ENCODE measurements at regions not wholly inside any gene's neighbourhood (a gene's known extent, or its start where the extent isn't known, plus 50 kb on each side); places are given as distances from the start of the nearest gene placed in this dataset.
"Not testable (repeated sequence)": the region's sequence is repeated elsewhere in the genome, so short reads cannot be mapped to it uniquely, and the experiment has no call there.

DNA sequence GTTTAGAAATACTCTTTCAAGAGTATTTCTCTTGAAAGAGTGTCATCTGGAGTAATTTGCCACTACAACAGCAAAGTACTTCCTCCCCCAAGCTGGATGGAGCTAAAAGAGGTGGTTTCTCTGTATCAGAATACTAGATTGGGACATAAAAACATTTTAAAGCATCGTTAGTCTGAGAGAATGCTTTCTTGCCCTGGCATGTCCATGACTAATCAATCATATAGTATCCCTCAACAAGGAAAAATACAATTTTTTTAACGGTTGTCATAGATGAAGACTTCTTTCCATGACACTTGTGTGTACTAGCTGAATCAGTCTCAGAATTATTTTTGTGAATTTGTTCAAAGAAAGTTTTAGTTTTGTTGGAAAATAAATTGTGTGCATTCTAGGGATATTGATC, 237.9 kb downstream of the NEBL start:
- Histone ChIP-seq H3K9ac (ENCODE audit: low read length) (no peak overlapping the region), H3K27ac (ENCODE audit: low read depth, low read length) (no peak overlapping the region), H3K4me1 (ENCODE audit: control insufficient read depth, insufficient read depth, low read length) (no peaks in the 10 kb centered on the region; the same call in 1 of the 2 replicates), H3K27me3 (ENCODE audit: control insufficient read depth, insufficient read depth, low read length) (no peaks in the 10 kb centered on the region), H3K4me3 (ENCODE audit: low read depth, low read length) (no peak overlapping the region), H3K9me3 (ENCODE audit: control insufficient read depth, insufficient read depth, low read depth, low read length) (peaks cover 16% of the 10 kb centered on the region), H3K36me3 (ENCODE audit: control insufficient read depth, insufficient read depth, low read length) (no peaks in the 10 kb centered on the region)

DNA sequence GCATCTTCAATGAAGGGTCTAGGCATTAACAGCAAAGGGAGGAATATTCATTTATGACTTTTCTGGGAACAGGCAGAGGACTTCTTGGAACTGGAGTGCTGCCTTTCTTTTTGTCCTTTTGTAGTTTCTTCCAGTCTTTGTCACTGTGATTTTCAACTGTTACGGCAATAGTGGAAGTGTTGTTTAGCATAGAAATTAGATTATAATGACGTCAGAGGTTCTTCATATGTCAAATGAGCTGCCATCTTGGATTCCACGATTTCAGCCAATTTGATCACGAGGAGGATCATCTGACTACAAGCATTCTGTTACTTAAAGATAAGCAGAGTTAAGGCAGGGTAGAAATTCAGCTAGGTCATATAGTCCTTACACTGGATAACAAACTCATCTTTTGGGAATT, 239.0 kb downstream of the NEBL start:
- H3K4me1 ChIP-seq (ENCODE audit: control insufficient read depth, insufficient read depth, low read length): no peaks in the 10 kb centered on the region; the same call in 1 of the 2 replicates
- peaks cover 11% of the 10 kb centered on the region for H3K9me3 ChIP-seq (ENCODE audit: control insufficient read depth, insufficient read depth, low read depth, low read length)
- H3K27me3 ChIP-seq (ENCODE audit: control insufficient read depth, insufficient read depth, low read length): no peaks in the 10 kb centered on the region
- H3K9ac ChIP-seq (ENCODE audit: low read length): no peak overlapping the region
- no peak overlapping the region for H3K27ac ChIP-seq (ENCODE audit: low read depth, low read length)
- H3K4me3 ChIP-seq (ENCODE audit: low read depth, low read length): no peak overlapping the region
- no peaks in the 10 kb centered on the region for H3K36me3 ChIP-seq (ENCODE audit: control insufficient read depth, insufficient read depth, low read length)

DNA sequence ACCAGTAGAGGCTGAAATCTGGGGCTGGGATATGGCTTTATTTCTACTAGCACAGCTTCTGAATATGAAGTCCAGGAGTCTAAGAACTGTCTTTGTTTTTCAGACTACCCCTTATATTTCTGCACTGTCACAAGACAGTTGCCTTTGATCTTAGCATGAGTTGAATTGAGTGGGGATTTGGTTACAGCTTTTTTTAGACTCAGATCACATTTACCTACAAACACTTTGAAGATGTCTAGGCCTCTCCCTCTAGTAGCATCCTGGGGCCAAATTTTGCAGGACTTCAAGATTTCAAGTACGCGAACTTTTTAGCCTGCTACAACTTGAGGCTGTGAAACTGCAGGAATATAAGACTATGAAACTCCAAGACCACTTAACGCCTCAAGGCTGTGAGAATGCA, 240.2 kb downstream of the NEBL start:
- Histone ChIP-seq H3K4me1 (ENCODE audit: control insufficient read depth, insufficient read depth, low read length) (no peaks in the 10 kb centered on the region; the same call in 1 of the 2 replicates), H3K9ac (ENCODE audit: low read length) (no peak overlapping the region), H3K9me3 (ENCODE audit: control insufficient read depth, insufficient read depth, low read depth, low read length) (no peaks in the 10 kb centered on the region), H3K36me3 (ENCODE audit: control insufficient read depth, insufficient read depth, low read length) (no peaks in the 10 kb centered on the region), H3K4me3 (ENCODE audit: low read depth, low read length) (no peak overlapping the region), H3K27me3 (ENCODE audit: control insufficient read depth, insufficient read depth, low read length) (no peaks in the 10 kb centered on the region), H3K27ac (ENCODE audit: low read depth, low read length) (no peak overlapping the region)

DNA sequence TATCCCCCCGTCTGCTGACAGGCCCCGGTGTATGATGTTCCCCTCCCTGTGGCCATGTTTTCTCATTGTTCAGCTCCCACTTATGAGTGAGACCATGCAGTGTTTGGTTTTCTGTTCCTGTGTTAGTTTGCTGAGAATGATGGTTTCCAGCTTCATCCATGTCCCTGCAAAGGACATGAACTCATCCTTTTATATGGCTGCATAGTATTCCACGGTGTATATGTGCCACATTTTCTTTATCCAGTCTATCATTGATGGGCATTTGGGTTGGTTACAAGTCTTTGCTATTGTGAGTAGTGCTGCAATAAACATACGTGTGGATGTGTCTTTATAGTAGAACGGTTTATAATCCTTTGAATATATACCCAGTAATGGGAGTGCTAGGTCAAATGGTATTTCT, 244.7 kb downstream of the NEBL start:
- not testable (repeated sequence) for H3K36me3 ChIP-seq (ENCODE audit: control insufficient read depth, insufficient read depth, low read length); H3K27ac ChIP-seq (ENCODE audit: low read depth, low read length); H3K4me3 ChIP-seq (ENCODE audit: low read depth, low read length); H3K9me3 ChIP-seq (ENCODE audit: control insufficient read depth, insufficient read depth, low read depth, low read length); H3K9ac ChIP-seq (ENCODE audit: low read length); H3K4me1 ChIP-seq (ENCODE audit: control insufficient read depth, insufficient read depth, low read length); H3K27me3 ChIP-seq (ENCODE audit: control insufficient read depth, insufficient read depth, low read length)

DNA sequence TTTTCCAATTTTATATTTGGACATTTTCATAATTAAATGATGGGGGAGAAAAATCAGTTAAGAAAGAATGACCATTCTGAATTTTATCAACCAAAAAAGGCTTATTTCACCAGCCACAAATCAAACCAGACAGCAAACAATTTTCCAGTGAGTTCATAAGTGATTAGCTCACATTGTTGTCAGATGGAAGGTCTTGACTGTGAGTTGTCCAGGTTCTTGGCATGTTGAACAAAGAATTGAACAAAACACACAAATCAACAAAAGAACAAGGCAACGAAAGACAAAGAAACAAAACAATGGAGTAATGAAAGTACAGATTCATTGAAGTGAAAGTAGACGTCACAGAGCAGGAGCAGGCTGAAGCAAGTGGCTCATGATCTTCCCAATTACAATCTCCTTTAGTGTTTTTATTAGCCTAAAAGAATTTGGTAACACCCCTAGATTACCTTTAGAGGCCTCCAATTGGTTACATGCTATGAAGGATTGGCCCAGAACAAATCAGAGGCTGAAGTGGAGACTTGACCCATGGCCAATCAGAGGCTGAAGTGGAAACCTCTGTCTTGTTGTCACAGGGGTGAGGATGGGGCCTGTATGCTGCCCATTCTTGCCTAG, 248.7 kb downstream of the NEBL start:
- peaks cover 4% of the 10 kb centered on the region; the same call in 1 of the 2 replicates for H3K4me1 ChIP-seq (ENCODE audit: control insufficient read depth, insufficient read depth, low read length)
- no peak overlapping the region for H3K9ac ChIP-seq (ENCODE audit: low read length)
- no peaks in the 10 kb centered on the region for H3K27me3 ChIP-seq (ENCODE audit: control insufficient read depth, insufficient read depth, low read length)
- no peak overlapping the region for H3K27ac ChIP-seq (ENCODE audit: low read depth, low read length)
- H3K9me3 ChIP-seq (ENCODE audit: control insufficient read depth, insufficient read depth, low read depth, low read length): no peaks in the 10 kb centered on the region
- no peak overlapping the region for H3K4me3 ChIP-seq (ENCODE audit: low read depth, low read length)
- H3K36me3 ChIP-seq (ENCODE audit: control insufficient read depth, insufficient read depth, low read length): no peaks in the 10 kb centered on the region

DNA sequence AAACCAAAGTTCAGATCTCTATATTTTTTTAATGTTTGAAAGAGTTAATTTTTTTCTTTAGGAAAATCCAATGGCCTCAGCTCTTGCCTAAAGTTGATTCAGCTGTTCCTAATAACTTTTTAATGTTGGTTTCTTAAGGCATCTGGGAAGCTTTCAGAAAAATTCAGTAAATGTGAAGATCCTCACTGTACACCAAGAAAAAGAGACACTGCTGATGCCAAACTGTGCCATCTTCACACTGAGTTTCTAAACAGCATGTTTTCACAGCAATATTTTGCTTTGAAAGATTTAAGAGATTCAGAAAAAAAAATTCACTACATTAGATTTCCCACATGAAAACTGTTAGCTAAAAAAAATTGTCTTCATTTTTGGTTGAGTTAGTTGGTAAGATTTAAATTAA, 249.4 kb downstream of the NEBL start:
- Histone ChIP-seq H3K4me3 (ENCODE audit: low read depth, low read length) (no peak overlapping the region), H3K9ac (ENCODE audit: low read length) (no peak overlapping the region), H3K9me3 (ENCODE audit: control insufficient read depth, insufficient read depth, low read depth, low read length) (no peaks in the 10 kb centered on the region), H3K36me3 (ENCODE audit: control insufficient read depth, insufficient read depth, low read length) (no peaks in the 10 kb centered on the region), H3K27ac (ENCODE audit: low read depth, low read length) (no peak overlapping the region), H3K4me1 (ENCODE audit: control insufficient read depth, insufficient read depth, low read length) (peaks cover 4% of the 10 kb centered on the region; the same call in 1 of the 2 replicates), H3K27me3 (ENCODE audit: control insufficient read depth, insufficient read depth, low read length) (no peaks in the 10 kb centered on the region)

DNA sequence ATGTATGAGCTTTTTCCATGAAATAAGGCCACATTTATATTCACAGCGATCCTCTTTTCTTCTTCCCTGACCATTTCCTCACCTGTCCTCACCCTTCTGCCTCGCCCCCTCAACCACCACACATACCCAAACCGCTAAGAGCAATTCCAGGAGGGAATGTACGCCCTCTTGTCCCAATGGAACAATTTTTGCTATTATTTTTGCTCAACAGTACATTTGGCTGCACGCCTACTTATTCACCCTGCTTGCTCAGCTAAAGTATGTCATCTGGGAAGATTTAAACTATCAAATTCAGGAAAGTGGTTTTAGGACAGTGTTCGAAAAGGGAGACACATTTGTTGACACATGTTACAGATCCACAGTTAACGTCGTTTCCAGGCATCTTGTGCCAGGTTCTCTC, 252.7 kb downstream of the NEBL start:
- no peak overlapping the region for H3K27ac ChIP-seq (ENCODE audit: low read depth, low read length)
- no peak overlapping the region for H3K4me3 ChIP-seq (ENCODE audit: low read depth, low read length)
- no peaks in the 10 kb centered on the region for H3K4me1 ChIP-seq (ENCODE audit: control insufficient read depth, insufficient read depth, low read length)
- no peaks in the 10 kb centered on the region for H3K27me3 ChIP-seq (ENCODE audit: control insufficient read depth, insufficient read depth, low read length)
- H3K9me3 ChIP-seq (ENCODE audit: control insufficient read depth, insufficient read depth, low read depth, low read length): no peaks in the 10 kb centered on the region
- H3K36me3 ChIP-seq (ENCODE audit: control insufficient read depth, insufficient read depth, low read length): no peaks in the 10 kb centered on the region
- H3K9ac ChIP-seq (ENCODE audit: low read length): no peak overlapping the region

DNA sequence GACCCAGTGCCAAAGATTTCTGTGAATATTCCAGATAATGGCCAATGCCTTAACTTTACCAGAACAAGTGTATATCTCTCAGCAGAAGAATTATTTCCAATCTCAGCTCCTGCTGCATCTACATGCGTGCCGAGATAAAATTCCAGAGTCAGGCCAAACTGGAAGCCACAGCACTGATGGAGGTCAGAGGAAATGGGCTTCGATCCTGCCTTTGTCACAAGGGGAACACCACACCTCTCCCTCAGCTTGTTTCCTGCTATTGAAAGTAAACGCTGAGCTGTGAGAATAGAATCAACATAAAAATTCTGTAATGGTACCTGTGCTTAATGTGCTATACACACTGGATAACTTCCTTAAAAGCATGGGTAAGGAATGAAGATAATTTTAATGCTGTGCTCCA, 255.5 kb downstream of the NEBL start:
- Histone ChIP-seq H3K27ac (ENCODE audit: low read depth, low read length) (no peak overlapping the region), H3K27me3 (ENCODE audit: control insufficient read depth, insufficient read depth, low read length) (no peaks in the 10 kb centered on the region), H3K4me3 (ENCODE audit: low read depth, low read length) (no peak overlapping the region), H3K4me1 (ENCODE audit: control insufficient read depth, insufficient read depth, low read length) (no peaks in the 10 kb centered on the region), H3K9me3 (ENCODE audit: control insufficient read depth, insufficient read depth, low read depth, low read length) (no peaks in the 10 kb centered on the region), H3K36me3 (ENCODE audit: control insufficient read depth, insufficient read depth, low read length) (no peaks in the 10 kb centered on the region), H3K9ac (ENCODE audit: low read length) (no peak overlapping the region)

DNA sequence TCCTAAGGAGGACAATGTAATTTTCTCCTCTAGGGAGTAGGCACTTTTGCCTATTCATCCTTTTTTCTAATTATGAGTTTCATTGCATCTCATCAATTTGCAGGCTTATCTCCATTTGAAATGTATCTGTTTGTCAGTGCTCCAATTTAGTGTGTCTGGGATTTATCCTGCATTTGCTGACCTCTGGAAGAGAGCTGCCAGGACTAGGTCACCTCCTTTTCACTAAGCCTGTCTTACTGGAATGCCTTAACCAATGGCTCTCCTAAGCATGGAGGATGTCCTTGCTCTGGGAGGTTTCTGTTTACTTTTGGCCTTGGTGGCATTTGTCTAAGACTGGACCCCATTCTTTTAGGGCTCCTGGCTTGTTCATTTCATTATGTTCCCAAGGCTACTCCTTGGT, 261.5 kb downstream of the NEBL start:
- Histone ChIP-seq H3K9ac (ENCODE audit: low read length) (no peak overlapping the region), H3K36me3 (ENCODE audit: control insufficient read depth, insufficient read depth, low read length) (no peaks in the 10 kb centered on the region), H3K9me3 (ENCODE audit: control insufficient read depth, insufficient read depth, low read depth, low read length) (no peaks in the 10 kb centered on the region), H3K27ac (ENCODE audit: low read depth, low read length) (no peak overlapping the region), H3K4me1 (ENCODE audit: control insufficient read depth, insufficient read depth, low read length) (peaks cover 7% of the 10 kb centered on the region), H3K27me3 (ENCODE audit: control insufficient read depth, insufficient read depth, low read length) (no peaks in the 10 kb centered on the region), H3K4me3 (ENCODE audit: low read depth, low read length) (no peak overlapping the region)

DNA sequence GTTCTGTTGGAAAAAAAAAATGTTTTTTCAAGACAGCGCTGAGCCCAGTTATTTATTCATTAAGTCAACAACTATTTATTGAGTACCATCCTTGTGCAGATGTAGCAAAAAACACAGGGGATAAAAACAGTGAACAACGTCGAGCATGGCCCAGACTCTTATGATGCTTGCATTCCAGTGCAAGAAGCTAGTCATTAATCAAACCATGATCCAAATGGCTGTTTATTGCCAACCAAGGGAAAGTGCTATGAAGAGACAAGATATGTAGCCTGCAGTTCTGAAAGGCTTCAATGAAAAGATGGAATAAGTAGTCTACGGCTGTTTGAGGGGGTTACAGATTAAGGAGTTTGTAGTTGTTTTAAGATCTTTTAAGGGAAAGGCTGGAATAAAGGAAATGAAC, 262.3 kb downstream of the NEBL start:
- Histone ChIP-seq H3K9me3 (ENCODE audit: control insufficient read depth, insufficient read depth, low read depth, low read length) (no peaks in the 10 kb centered on the region), H3K27ac (ENCODE audit: low read depth, low read length) (no peak overlapping the region), H3K4me1 (ENCODE audit: control insufficient read depth, insufficient read depth, low read length) (peaks cover 7% of the 10 kb centered on the region), H3K9ac (ENCODE audit: low read length) (no peak overlapping the region), H3K36me3 (ENCODE audit: control insufficient read depth, insufficient read depth, low read length) (no peaks in the 10 kb centered on the region), H3K4me3 (ENCODE audit: low read depth, low read length) (no peak overlapping the region), H3K27me3 (ENCODE audit: control insufficient read depth, insufficient read depth, low read length) (no peaks in the 10 kb centered on the region)

DNA sequence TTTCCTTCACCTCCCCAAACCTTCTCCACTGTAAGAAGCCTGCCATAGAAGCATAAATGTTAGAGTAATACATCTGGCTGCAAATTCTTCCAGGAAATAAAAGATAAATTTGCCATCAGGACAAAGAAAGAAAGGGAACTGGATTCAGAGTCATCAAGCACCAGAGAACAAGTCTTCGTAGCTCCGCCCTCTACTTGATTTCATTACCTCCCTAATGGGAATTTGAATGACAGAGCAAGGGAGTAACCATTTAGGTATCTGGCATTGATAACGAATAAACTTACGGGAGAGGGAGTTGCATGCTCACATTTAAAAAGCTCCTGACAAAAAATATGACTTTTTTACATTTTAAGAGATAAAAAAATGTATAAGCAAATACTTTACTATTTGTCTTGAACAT, 263.4 kb downstream of the NEBL start:
- H3K36me3 ChIP-seq (ENCODE audit: control insufficient read depth, insufficient read depth, low read length): no peaks in the 10 kb centered on the region
- H3K4me3 ChIP-seq (ENCODE audit: low read depth, low read length): no peak overlapping the region
- no peaks in the 10 kb centered on the region for H3K9me3 ChIP-seq (ENCODE audit: control insufficient read depth, insufficient read depth, low read depth, low read length)
- H3K4me1 ChIP-seq (ENCODE audit: control insufficient read depth, insufficient read depth, low read length): peaks cover 7% of the 10 kb centered on the region
- H3K27ac ChIP-seq (ENCODE audit: low read depth, low read length): no peak overlapping the region
- no peaks in the 10 kb centered on the region for H3K27me3 ChIP-seq (ENCODE audit: control insufficient read depth, insufficient read depth, low read length)
- no peak overlapping the region for H3K9ac ChIP-seq (ENCODE audit: low read length)

DNA sequence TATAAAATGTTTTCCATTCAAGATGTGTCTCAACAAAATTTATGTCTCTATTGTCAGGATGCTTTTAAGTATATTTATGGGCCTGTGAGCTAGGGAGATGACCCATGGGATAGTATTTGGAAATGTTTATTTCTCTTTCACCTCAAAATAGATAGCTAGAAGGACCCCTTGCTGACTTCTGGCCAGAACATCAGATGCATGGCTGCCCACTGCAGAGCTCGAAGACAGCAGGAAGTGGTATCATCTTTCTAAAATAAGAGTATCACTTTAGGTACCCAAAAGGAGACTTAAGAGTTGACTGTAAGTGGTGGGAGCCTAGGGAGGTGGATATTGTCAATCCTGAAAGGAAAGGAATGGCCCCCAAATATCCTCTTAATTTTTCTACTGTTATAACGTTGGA, 264.4 kb downstream of the NEBL start:
- Histone ChIP-seq H3K4me1 (ENCODE audit: control insufficient read depth, insufficient read depth, low read length) (peaks cover 7% of the 10 kb centered on the region), H3K9ac (ENCODE audit: low read length) (no peak overlapping the region), H3K4me3 (ENCODE audit: low read depth, low read length) (no peak overlapping the region), H3K27me3 (ENCODE audit: control insufficient read depth, insufficient read depth, low read length) (no peaks in the 10 kb centered on the region), H3K27ac (ENCODE audit: low read depth, low read length) (no peak overlapping the region), H3K36me3 (ENCODE audit: control insufficient read depth, insufficient read depth, low read length) (no peaks in the 10 kb centered on the region), H3K9me3 (ENCODE audit: control insufficient read depth, insufficient read depth, low read depth, low read length) (no peaks in the 10 kb centered on the region)
